Parathyroid adenoma (tissue), 2 donors: ENCODE measurements at regions not wholly inside any gene's neighbourhood (a gene's known extent, or its start where the extent isn't known, plus 50 kb on each side); places are given as distances from the start of the nearest gene placed in this dataset.

Experiments used
- H2AFZ ChIP-seq: fragments of 300-600 bp; sonication (generic); one replicate; pipeline ENCODE4 v1.7.0; 2017; ENCODE audit warnings: antibody characterized with exemption, mild to moderate bottlenecking
- H3K27ac ChIP-seq: fragments of 300-600 bp; sonication (generic); one replicate; pipeline ENCODE4 v1.7.0; 2017
- H3K27me3 ChIP-seq: fragments of 300-600 bp; sonication (generic); one replicate; pipeline ENCODE4 v1.7.0; 2017; ENCODE audit warnings: low read length; ENCODE audit not compliant: control insufficient read depth, insufficient read depth
- H3K36me3 ChIP-seq: fragments of 300-600 bp; sonication (generic); one replicate; pipeline ENCODE4 v1.7.0; 2017; ENCODE audit warnings: low read length; ENCODE audit not compliant: control insufficient read depth, insufficient read depth
- H3K4me1 ChIP-seq: fragments of 300-600 bp; sonication (generic); one replicate; pipeline ENCODE4 v1.7.0; 2017; ENCODE audit warnings: control low read depth
- H3K4me2 ChIP-seq: fragments of 300-600 bp; sonication (generic); one replicate; pipeline ENCODE4 v1.7.0; 2017; ENCODE audit warnings: low read length
- H3K4me3 ChIP-seq: fragments of 300-600 bp; sonication (generic); one replicate; pipeline ENCODE4 v1.7.0; 2017; ENCODE audit warnings: low read depth, low read length
- H3K79me2 ChIP-seq: fragments of 300-600 bp; sonication (generic); one replicate; pipeline ENCODE4 v1.7.0; 2017; ENCODE audit warnings: control low read depth
- H3K9ac ChIP-seq: fragments of 300-600 bp; sonication (generic); one replicate; pipeline ENCODE4 v1.7.0; 2017; ENCODE audit warnings: mild to moderate bottlenecking
- H3K9me3 ChIP-seq: fragments of 300-600 bp; sonication (generic); one replicate; pipeline ENCODE4 v1.7.0; 2017; ENCODE audit warnings: low read length; ENCODE audit not compliant: control insufficient read depth
- TF ChIP-seq, protein P1 (sequence below): fragments of 300-600 bp; sonication (generic); IDR thresholded peaks from one replicate; pipeline ENCODE4 v1.7.0; 2017; ENCODE audit warnings: antibody characterized with exemption, mild to moderate bottlenecking
- donor health status: primary hyperparathyroidism.

DNA sequence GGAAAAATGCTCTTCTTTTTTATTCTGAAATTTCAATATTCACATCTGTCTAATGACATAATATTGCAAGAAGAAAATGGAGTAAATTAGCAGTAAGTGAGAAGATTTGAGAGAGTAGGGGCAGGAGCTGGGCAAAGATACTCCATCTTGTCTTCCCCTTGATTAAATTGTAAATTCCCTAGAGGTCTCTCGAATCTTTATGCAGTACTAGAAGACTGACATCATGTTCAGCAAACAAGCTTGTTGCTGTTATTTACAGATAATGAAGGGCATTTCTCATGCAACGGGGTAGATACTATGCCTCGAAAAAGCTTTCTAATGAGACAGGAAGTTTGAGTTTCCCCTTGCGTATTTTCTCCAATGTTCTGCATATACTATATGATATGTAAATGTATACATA is 306.9 kb upstream of the PTCHD4 start:
- H3K4me2 ChIP-seq: no peak overlapping the region
- H3K9ac ChIP-seq: no peak overlapping the region
- no peak overlapping the region for H3K4me3 ChIP-seq
- H3K36me3 ChIP-seq: no peaks in the 10 kb centered on the region
- H3K9me3 ChIP-seq: no peaks in the 10 kb centered on the region
- TF ChIP-seq, protein P1, sequence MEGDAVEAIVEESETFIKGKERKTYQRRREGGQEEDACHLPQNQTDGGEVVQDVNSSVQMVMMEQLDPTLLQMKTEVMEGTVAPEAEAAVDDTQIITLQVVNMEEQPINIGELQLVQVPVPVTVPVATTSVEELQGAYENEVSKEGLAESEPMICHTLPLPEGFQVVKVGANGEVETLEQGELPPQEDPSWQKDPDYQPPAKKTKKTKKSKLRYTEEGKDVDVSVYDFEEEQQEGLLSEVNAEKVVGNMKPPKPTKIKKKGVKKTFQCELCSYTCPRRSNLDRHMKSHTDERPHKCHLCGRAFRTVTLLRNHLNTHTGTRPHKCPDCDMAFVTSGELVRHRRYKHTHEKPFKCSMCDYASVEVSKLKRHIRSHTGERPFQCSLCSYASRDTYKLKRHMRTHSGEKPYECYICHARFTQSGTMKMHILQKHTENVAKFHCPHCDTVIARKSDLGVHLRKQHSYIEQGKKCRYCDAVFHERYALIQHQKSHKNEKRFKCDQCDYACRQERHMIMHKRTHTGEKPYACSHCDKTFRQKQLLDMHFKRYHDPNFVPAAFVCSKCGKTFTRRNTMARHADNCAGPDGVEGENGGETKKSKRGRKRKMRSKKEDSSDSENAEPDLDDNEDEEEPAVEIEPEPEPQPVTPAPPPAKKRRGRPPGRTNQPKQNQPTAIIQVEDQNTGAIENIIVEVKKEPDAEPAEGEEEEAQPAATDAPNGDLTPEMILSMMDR: no peak
- H3K27ac ChIP-seq: no peak overlapping the region
- no peaks in the 10 kb centered on the region for H3K4me1 ChIP-seq
- H3K27me3 ChIP-seq: no peaks in the 10 kb centered on the region
- H3K79me2 ChIP-seq: no peaks in the 10 kb centered on the region
- H2AFZ ChIP-seq: no peak overlapping the region

DNA sequence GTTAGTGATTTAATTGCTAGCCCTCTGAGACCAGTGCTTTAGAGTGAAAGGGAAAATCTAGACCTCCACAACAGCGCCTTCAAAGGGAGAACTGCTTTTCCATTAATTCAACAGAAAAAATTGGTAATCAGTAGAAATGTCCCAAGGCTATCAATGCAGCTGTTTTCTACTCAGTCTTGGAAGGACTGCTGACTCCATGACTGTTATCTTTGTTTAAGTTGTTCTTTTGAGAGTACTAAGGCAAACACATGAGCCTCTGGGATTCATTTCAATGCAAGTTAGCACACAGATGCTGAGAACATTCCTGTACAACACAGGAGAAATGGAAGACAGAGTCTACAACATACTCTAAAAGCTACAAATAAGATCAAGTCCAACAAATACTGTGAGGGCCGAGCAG is 301.7 kb upstream of the PTCHD4 start:
- H3K4me2 ChIP-seq: no peak overlapping the region
- TF ChIP-seq, protein P1: no peak
- H3K9me3 ChIP-seq: no peaks in the 10 kb centered on the region
- H3K36me3 ChIP-seq: no peaks in the 10 kb centered on the region
- no peak overlapping the region for H2AFZ ChIP-seq
- no peak overlapping the region for H3K4me3 ChIP-seq
- H3K79me2 ChIP-seq: no peaks in the 10 kb centered on the region
- no peak overlapping the region for H3K27ac ChIP-seq
- H3K27me3 ChIP-seq: no peaks in the 10 kb centered on the region
- no peaks in the 10 kb centered on the region for H3K4me1 ChIP-seq
- no peak overlapping the region for H3K9ac ChIP-seq

DNA sequence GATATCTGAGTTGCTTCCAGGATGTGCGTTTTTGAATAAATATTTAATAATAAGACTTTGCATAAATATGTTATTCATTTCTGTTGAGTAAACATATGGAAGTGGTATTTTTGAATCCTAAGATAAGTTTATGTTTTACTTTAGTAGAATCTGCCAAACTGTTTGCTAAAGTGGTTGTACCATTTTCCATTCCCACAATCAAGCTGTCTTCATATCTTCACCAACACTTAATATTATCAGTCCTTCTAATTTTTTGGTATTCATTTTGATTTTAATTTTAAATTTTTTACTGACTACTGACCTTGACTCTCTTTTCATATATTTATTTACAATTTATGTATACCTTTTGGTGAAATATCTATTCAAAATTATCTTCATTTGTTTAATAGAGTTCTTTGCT is 293.9 kb upstream of the PTCHD4 start:
- TF ChIP-seq, protein P1: no peak
- H3K9ac ChIP-seq: no peak overlapping the region
- no peaks in the 10 kb centered on the region for H3K9me3 ChIP-seq
- no peak overlapping the region for H3K27ac ChIP-seq
- no peak overlapping the region for H3K4me3 ChIP-seq
- no peak overlapping the region for H2AFZ ChIP-seq
- H3K4me2 ChIP-seq: no peak overlapping the region
- no peaks in the 10 kb centered on the region for H3K36me3 ChIP-seq
- H3K27me3 ChIP-seq: no peaks in the 10 kb centered on the region
- no peaks in the 10 kb centered on the region for H3K4me1 ChIP-seq
- no peaks in the 10 kb centered on the region for H3K79me2 ChIP-seq

DNA sequence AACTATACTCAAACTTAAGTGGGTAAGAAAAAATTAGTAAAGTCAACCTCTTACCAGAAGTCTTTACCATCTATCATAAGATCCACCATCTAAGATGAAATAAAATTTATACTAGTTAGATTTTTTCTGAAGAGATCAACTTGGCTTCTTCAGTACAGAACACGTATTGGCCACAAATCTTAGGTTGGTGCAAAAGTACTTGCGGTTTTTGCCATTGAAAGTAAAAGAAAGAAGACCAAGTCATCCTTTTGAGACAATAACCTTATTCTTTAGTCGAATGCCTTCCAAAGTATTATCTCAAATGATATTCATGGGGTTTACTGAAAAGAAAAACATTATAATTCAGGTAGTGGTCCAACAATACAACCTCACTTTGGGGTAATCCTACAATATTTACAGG is 292.6 kb upstream of the PTCHD4 start:
- Histone ChIP-seq H3K4me3 (no peak overlapping the region), H3K4me1 (no peaks in the 10 kb centered on the region), H3K36me3 (no peaks in the 10 kb centered on the region), H3K79me2 (no peaks in the 10 kb centered on the region), H3K27ac (no peak overlapping the region), H3K9me3 (no peaks in the 10 kb centered on the region), H2AFZ (no peak overlapping the region), H3K9ac (no peak overlapping the region), H3K27me3 (no peaks in the 10 kb centered on the region), H3K4me2 (no peak overlapping the region)
- TF ChIP-seq, protein P1: no peak

DNA sequence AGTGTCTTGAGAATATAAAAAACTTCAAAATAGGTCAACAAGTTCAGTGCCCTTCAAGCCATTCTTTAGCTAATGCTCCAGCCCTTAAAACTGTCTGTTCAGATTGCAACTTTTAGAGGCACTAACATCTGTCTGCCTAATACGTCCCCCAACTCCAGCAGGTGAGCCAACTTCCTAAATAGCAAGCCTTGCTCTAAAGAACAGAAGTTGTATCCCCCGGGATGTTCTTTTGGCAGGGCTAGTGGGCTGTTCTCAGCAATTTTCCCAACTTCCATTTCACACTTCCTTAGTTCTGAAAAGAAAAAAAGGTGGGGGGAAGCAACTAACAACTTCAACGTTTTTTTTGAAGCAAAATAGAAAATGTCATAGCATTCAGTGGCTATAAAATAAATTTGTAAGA is 290.0 kb upstream of the PTCHD4 start:
- no peaks in the 10 kb centered on the region for H3K4me1 ChIP-seq
- TF ChIP-seq, protein P1: no peak
- no peaks in the 10 kb centered on the region for H3K79me2 ChIP-seq
- H3K4me2 ChIP-seq: no peak overlapping the region
- no peaks in the 10 kb centered on the region for H3K27me3 ChIP-seq
- H3K27ac ChIP-seq: no peak overlapping the region
- H3K9me3 ChIP-seq: no peaks in the 10 kb centered on the region
- H3K4me3 ChIP-seq: no peak overlapping the region
- no peaks in the 10 kb centered on the region for H3K36me3 ChIP-seq
- H3K9ac ChIP-seq: no peak overlapping the region
- H2AFZ ChIP-seq: no peak overlapping the region
